ENCODE measurements at regions not wholly inside any gene's neighbourhood (a gene's known extent, or its start where the extent isn't known, plus 50 kb on each side); places are given as distances from the start of the nearest gene placed in this dataset.
"Not testable (repeated sequence)": the region's sequence is repeated elsewhere in the genome, so short reads cannot be mapped to it uniquely, and the experiment has no call there.

GRCh38 chr9:21689854-21690253 lies 112.6 kb upstream of the MTAP start:
- H3K27me3 ChIP-seq = no peaks in the 10 kb centered on the region
- no peaks in the 10 kb centered on the region for H3K36me3 ChIP-seq
- DNase-seq = no peak
- peaks cover 1% of the 10 kb centered on the region for H3K9me3 ChIP-seq
- H3K4me3 ChIP-seq = no peak overlapping the region

GRCh38 chr9:21690561-21690960 lies 111.9 kb upstream of the MTAP start:
- no peaks in the 10 kb centered on the region for H3K27me3 ChIP-seq
- H3K36me3 ChIP-seq = no peaks in the 10 kb centered on the region
- H3K4me3 ChIP-seq = no peak overlapping the region
- H3K9me3 ChIP-seq = peaks cover 8% of the 10 kb centered on the region
- no peak for DNase-seq

- peaks cover 20% of the 10 kb centered on the region for H3K9me3 ChIP-seq
- H3K36me3 ChIP-seq = no peaks in the 10 kb centered on the region
- no peak for DNase-seq
- no peaks in the 10 kb centered on the region for H3K27me3 ChIP-seq
- no peak overlapping the region for H3K4me3 ChIP-seq
Observed at GRCh38 chr9:21692390-21692789, 110.0 kb upstream of the MTAP start.

- peaks cover 20% of the 10 kb centered on the region for H3K9me3 ChIP-seq
- DNase-seq = no peak
- no peaks in the 10 kb centered on the region for H3K36me3 ChIP-seq
Observed at GRCh38 chr9:21694424-21694823, 108.0 kb upstream of the MTAP start.

GRCh38 chr9:21695443-21695842 lies 107.0 kb upstream of the MTAP start:
- no peaks in the 10 kb centered on the region for H3K27me3 ChIP-seq
- DNase-seq = no peak
- H3K36me3 ChIP-seq = no peaks in the 10 kb centered on the region
- peaks cover 20% of the 10 kb centered on the region for H3K9me3 ChIP-seq
- H3K4me3 ChIP-seq = no peak overlapping the region

More at GRCh38 chr9:21694424-21694823, 108.0 kb upstream of the MTAP start:
- H3K27me3 ChIP-seq = no peaks in the 10 kb centered on the region
- no peak overlapping the region for H3K4me3 ChIP-seq

- DNase-seq = no peak
- H3K9me3 ChIP-seq = peaks cover 20% of the 10 kb centered on the region
- no peak overlapping the region for H3K4me3 ChIP-seq
- no peaks in the 10 kb centered on the region for H3K27me3 ChIP-seq
- H3K36me3 ChIP-seq = no peaks in the 10 kb centered on the region
Observed at GRCh38 chr9:21695874-21696341, 106.5 kb upstream of the MTAP start.

- Histone ChIP-seq H3K4me3 (no peak overlapping the region), H3K27me3 (no peaks in the 10 kb centered on the region), H3K9me3 (peaks cover 20% of the 10 kb centered on the region), H3K36me3 (no peaks in the 10 kb centered on the region)
- peak; percentile 70 for DNase-seq
Observed at GRCh38 chr9:21696411-21696871, 106.0 kb upstream of the MTAP start.

- no peaks in the 10 kb centered on the region; the same call in 1 of the 2 replicates for H3K9me3 ChIP-seq
- no peaks in the 10 kb centered on the region for H3K27me3 ChIP-seq
- H3K36me3 ChIP-seq = no peaks in the 10 kb centered on the region
- DNase-seq = no peak
- no peak overlapping the region for H3K4me3 ChIP-seq
Observed at GRCh38 chr9:21708260-21708711, 94.2 kb upstream of the MTAP start.

GRCh38 chr9:21708856-21709255 lies 93.6 kb upstream of the MTAP start:
- no peak for DNase-seq
- Histone ChIP-seq H3K36me3 (no peaks in the 10 kb centered on the region), H3K27me3 (no peaks in the 10 kb centered on the region), H3K4me3 (no peak overlapping the region), H3K9me3 (no peaks in the 10 kb centered on the region; the same call in 1 of the 2 replicates)

- Histone ChIP-seq H3K36me3 (no peaks in the 10 kb centered on the region), H3K9me3 (no peaks in the 10 kb centered on the region; the same call in 1 of the 2 replicates), H3K4me3 (no peak overlapping the region), H3K27me3 (no peaks in the 10 kb centered on the region)
- peak; percentile 80 for DNase-seq
Observed at GRCh38 chr9:21709464-21710058, 92.9 kb upstream of the MTAP start.

GRCh38 chr9:21710548-21711191 lies 91.8 kb upstream of the MTAP start:
- Histone ChIP-seq H3K36me3 (no peaks in the 10 kb centered on the region), H3K9me3 (peaks cover 2% of the 10 kb centered on the region), H3K4me3 (no peak overlapping the region), H3K27me3 (no peaks in the 10 kb centered on the region)
- no peak for DNase-seq

- Histone ChIP-seq H3K36me3 (no peaks in the 10 kb centered on the region), H3K27me3 (no peaks in the 10 kb centered on the region), H3K9me3 (peaks cover 4% of the 10 kb centered on the region), H3K4me3 (no peak overlapping the region)
- no peak for DNase-seq
Observed at GRCh38 chr9:21711504-21711903, 90.9 kb upstream of the MTAP start.

GRCh38 chr9:21715408-21715807 lies 87.0 kb upstream of the MTAP start:
- Histone ChIP-seq H3K9me3 (peaks cover 9% of the 10 kb centered on the region; the same call in 1 of the 2 replicates), H3K4me3 (no peak overlapping the region), H3K36me3 (no peaks in the 10 kb centered on the region), H3K27me3 (no peaks in the 10 kb centered on the region)
- DNase-seq = no peak

GRCh38 chr9:21720758-21721157 lies 81.7 kb upstream of the MTAP start:
- H3K9me3 ChIP-seq = peaks cover 7% of the 10 kb centered on the region; the same call in 1 of the 2 replicates
- no peaks in the 10 kb centered on the region for H3K27me3 ChIP-seq
- DNase-seq = no peak
- H3K4me3 ChIP-seq = no peak overlapping the region
- no peaks in the 10 kb centered on the region for H3K36me3 ChIP-seq

GRCh38 chr9:21727411-21727810 lies 75.0 kb upstream of the MTAP start:
- H3K27me3 ChIP-seq, H3K9me3 ChIP-seq, H3K4me3 ChIP-seq, H3K36me3 ChIP-seq, DNase-seq: not testable (repeated sequence)

- H3K27me3 ChIP-seq = no peaks in the 10 kb centered on the region
- no peaks in the 10 kb centered on the region for H3K36me3 ChIP-seq
- peak; percentile 96 for DNase-seq
- H3K9me3 ChIP-seq = peaks cover 4% of the 10 kb centered on the region; the same call in 1 of the 2 replicates
- no peak overlapping the region for H3K4me3 ChIP-seq
Observed at GRCh38 chr9:21728781-21729180, 73.7 kb upstream of the MTAP start.

- Histone ChIP-seq H3K9me3 (peaks cover 4% of the 10 kb centered on the region; the same call in 1 of the 2 replicates), H3K4me3 (no peak overlapping the region), H3K27me3 (no peaks in the 10 kb centered on the region), H3K36me3 (no peaks in the 10 kb centered on the region)
- no peak for DNase-seq
Observed at GRCh38 chr9:21729648-21730047, 72.8 kb upstream of the MTAP start.

- H3K27me3 ChIP-seq = no peaks in the 10 kb centered on the region
- DNase-seq = no peak
- no peak overlapping the region for H3K4me3 ChIP-seq
- H3K36me3 ChIP-seq = no peaks in the 10 kb centered on the region
- peaks cover 14% of the 10 kb centered on the region for H3K9me3 ChIP-seq
Observed at GRCh38 chr9:21730899-21731298, 71.5 kb upstream of the MTAP start.

Measured in MG63 (cell line).